Testis (tissue), 2 donors: ENCODE measurements at regions not wholly inside any gene's neighbourhood (a gene's known extent, or its start where the extent isn't known, plus 50 kb on each side); places are given as distances from the start of the nearest gene placed in this dataset.

ENCODE experiments used
- DNase-seq: peaks from one replicate; pipeline ENCODE4 v3.0.0-alpha.2; 2019
- H3K27ac ChIP-seq, 2 donors: fragments of 200-600 bp; sonication (generic); one replicate each; pipeline ENCODE4 v1.5.1; 2019
- H3K27me3 ChIP-seq: fragments of 200-600 bp; sonication (generic); one replicate; pipeline ENCODE4 v1.5.1; 2019
- H3K36me3 ChIP-seq: fragments of 200-600 bp; sonication (generic); one replicate; pipeline ENCODE4 v1.5.1; 2017; ENCODE audit warnings: low read depth; ENCODE audit errors: missing control alignments
- H3K4me1 ChIP-seq: fragments of 200-600 bp; sonication (generic); one replicate; pipeline ENCODE4 v1.5.1; 2019
- H3K4me3 ChIP-seq, 2 donors: fragments of 200-600 bp; sonication (generic); one replicate each; pipeline ENCODE4 v1.5.1; 2017 to 2019
- H3K9me3 ChIP-seq: fragments of 200-600 bp; sonication (generic); one replicate; pipeline ENCODE4 v1.5.1; 2017
- POLR2A ChIP-seq: fragments of 450-650 bp; IDR thresholded peaks from one replicate; pipeline ENCODE4 v1.6.1; 2017; ENCODE audit warnings: antibody characterized with exemption, mild to moderate bottlenecking, moderate library complexity
- WGBS, 2 donors: methylation state at CpG; one replicate each; pipeline ENCODE4 v1.1.5; 2018; 5-methylcytosine and 5-hydroxymethylcytosine counted together
- intact Hi-C: fragments of 100-400 bp; cut with DNase I; formaldehyde crosslinking; loops from one replicate; pipeline ENCODE4 v1.15.1; 2023; ENCODE audit warnings: low total_unique reads
- TF ChIP-seq, protein P1 (sequence below), 3 experiments: fragments of 450-650 bp in 2 of 3; fragments of 200-600 bp in 1 of 3; sonication (generic) in 1 of 3; IDR thresholded peaks; one replicate each; pipeline ENCODE4 v1.5.1; 2016 to 2019; ENCODE audit warnings: antibody characterized with exemption in 3 of 3, mild to moderate bottlenecking in 2 of 3, moderate library complexity in 1 of 3

DNA sequence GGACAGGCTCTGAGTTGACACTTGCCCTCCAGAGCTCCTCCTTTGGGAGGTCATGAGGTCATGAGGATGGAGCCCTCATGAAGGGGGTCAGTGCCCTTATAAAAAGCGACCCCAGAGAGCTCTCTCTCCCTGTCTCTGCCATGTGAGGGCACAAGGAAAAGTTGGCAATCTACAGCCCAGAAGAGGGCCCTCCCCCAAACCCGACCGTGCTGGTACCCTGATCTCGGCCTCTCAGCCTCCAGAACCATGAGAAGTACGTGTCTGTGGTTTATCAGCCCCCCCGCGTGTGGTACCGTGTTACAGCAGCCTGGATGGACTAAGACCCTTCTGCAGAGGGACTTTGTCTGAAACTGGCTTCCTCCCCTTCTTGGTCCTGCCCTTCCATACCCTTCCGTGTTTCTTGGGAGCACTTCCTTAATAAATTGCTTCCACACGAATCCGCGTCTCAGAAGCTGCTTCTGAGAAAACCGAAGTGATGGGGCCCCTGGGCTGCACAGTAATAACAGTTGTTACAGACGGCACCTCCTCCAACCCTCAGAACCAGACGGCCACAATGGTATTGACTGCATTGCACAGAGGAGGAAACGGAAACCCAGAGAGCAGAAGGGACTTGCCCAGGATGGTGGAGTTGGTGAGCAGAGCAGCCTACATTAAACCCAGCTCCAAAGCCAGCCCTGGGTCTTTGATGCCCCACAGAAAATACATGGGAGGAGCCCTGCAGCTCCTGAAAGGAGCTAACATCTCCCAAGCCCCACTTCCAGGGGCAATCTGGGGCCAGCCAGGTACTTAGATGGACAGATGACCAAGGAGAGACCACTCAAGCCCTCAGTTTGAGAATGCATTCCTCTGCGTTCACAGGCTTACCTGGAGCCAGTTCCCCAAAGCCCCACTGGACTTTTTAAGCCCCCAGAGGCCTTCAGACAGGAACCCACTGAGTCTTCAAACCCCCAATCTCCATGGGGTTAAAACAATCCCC is 242.7 kb downstream of the BCOR start:
- intact Hi-C loops, result no loop called here
- WGBS, 2 donors, result 89 to 92% methylated on average over 8 to 16 of the region's 17 CpGs

DNA sequence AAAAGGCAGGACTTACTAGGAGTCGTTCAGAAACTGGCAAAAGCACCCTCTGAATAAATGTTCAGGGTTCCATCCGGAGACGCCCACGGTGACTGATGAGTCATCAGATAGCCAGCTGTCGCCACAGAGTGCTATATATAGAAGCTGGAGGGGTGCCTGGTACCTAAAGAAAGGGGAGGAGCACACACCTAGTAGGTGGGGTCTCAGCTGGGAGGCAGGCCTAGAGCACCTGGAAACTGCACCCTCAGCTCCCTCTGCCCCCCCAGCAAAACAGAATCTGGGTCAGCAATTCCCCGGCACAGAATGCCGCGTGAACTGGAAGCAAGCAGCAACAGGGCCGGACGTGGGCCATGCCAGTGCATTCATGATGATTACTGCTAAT is 242.0 kb downstream of the BCOR start:
- DNase-seq, result no peak
- TF ChIP-seq, protein P1, sequence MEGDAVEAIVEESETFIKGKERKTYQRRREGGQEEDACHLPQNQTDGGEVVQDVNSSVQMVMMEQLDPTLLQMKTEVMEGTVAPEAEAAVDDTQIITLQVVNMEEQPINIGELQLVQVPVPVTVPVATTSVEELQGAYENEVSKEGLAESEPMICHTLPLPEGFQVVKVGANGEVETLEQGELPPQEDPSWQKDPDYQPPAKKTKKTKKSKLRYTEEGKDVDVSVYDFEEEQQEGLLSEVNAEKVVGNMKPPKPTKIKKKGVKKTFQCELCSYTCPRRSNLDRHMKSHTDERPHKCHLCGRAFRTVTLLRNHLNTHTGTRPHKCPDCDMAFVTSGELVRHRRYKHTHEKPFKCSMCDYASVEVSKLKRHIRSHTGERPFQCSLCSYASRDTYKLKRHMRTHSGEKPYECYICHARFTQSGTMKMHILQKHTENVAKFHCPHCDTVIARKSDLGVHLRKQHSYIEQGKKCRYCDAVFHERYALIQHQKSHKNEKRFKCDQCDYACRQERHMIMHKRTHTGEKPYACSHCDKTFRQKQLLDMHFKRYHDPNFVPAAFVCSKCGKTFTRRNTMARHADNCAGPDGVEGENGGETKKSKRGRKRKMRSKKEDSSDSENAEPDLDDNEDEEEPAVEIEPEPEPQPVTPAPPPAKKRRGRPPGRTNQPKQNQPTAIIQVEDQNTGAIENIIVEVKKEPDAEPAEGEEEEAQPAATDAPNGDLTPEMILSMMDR (IDR thresholded peaks at IDR 0.05), result no peak
- TF ChIP-seq POLR2A, result no peak
- Histone ChIP-seq H3K4me3 (no peak overlapping the region), H3K27me3 (no peaks in the 10 kb centered on the region), H3K27ac (no peak overlapping the region), H3K36me3 (no peaks in the 10 kb centered on the region), H3K4me1 (no peaks in the 10 kb centered on the region), H3K9me3 (no peaks in the 10 kb centered on the region)
- WGBS, 2 donors, result 74 to 84% methylated on average over 9 to 10 of the region's 10 CpGs
- intact Hi-C loops, result no loop called here

More for the DNA sequence above, 242.7 kb downstream of the BCOR start:
- no peak overlapping the region for H3K27ac ChIP-seq
- no peaks in the 10 kb centered on the region for H3K9me3 ChIP-seq
- no peaks in the 10 kb centered on the region for H3K36me3 ChIP-seq
- DNase-seq, result no peak
- no peaks in the 10 kb centered on the region for H3K27me3 ChIP-seq
- no peaks in the 10 kb centered on the region for H3K4me1 ChIP-seq
- no peak for TF ChIP-seq POLR2A
- TF ChIP-seq, protein P1 (IDR thresholded peaks at IDR 0.05), result no peak
- H3K4me3 ChIP-seq, result no peak overlapping the region

DNA sequence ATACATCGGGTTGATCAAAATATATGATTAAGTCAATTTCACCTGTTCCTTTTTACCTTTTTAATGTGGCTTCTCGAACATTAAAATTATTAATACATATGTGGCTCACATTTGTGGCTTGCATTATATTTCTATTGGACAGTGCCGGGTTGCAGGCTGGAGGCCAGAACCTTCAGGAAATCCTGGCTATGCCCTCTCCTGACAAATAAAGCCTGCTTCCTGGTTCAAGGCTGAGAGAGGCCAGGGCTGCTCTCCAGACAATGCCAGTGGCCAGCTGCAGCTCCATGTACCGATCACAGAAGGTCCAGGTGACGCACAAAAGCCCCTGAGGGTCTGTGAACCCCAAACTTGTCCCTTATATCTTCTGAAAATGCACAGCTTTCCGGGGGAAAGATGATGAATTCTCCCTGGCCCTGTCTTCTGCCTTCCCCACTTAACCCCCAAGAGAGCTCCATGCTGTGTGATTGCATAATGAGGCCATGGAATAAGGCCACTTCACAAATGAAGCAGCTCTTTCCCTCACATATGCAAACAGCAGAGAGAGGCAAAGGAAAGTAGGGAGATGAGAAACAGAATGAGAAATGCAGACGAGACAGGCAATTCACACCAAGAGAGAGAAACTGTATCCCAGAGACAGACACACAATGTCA is 241.2 kb downstream of the BCOR start:
- TF ChIP-seq POLR2A, result no peak
- TF ChIP-seq, protein P1 (IDR thresholded peaks at IDR 0.05), result no peak
- H3K27me3 ChIP-seq, result no peaks in the 10 kb centered on the region
- 85 to 90% methylated on average over 5 to 7 of the region's 7 CpGs for WGBS, 2 donors
- H3K4me1 ChIP-seq, result no peaks in the 10 kb centered on the region
- no peak for DNase-seq
- H3K4me3 ChIP-seq, result no peak overlapping the region
- intact Hi-C loops, result no loop called here
- no peaks in the 10 kb centered on the region for H3K36me3 ChIP-seq
- no peak overlapping the region for H3K27ac ChIP-seq
- H3K9me3 ChIP-seq, result no peaks in the 10 kb centered on the region

DNA sequence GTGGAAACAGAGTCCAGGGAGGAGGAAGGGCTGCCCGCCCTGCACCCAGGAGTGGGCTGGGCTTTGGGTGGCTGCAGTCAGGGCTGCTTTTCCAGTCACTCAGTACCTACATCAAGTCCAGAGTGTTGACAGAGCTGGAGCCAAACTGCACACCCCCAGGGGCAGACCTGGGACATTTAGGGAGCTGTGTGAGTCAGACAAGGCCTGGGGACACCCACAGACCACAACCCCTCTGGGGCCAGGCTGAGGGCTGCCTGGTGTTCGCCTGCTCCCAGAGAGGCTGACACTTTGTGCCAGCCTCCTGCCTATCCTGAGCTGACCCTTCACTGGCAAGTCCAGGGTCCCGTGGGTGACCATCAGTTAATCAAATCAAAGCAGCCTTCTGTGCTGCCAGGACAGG is 240.0 kb downstream of the BCOR start:
- no peak overlapping the region for H3K27ac ChIP-seq
- no peak for DNase-seq
- H3K36me3 ChIP-seq, result no peaks in the 10 kb centered on the region
- H3K9me3 ChIP-seq, result no peaks in the 10 kb centered on the region
- H3K4me3 ChIP-seq, result no peak overlapping the region
- no peaks in the 10 kb centered on the region for H3K27me3 ChIP-seq
- no peak for TF ChIP-seq POLR2A
- TF ChIP-seq, protein P1 (IDR thresholded peaks at IDR 0.05), result no peak
- intact Hi-C loops, result no loop called here
- 100% methylated on average over 1 to 2 of the region's 3 CpGs for WGBS, 2 donors
- no peaks in the 10 kb centered on the region for H3K4me1 ChIP-seq
